Stimulated activated CD4-positive, alpha-beta T cell treated with anti-CD3 and anti-CD28 coated beads, TNF-alpha, amount 100 ng/mL, for 24 hours (primary cell): ENCODE measurements at regions not wholly inside any gene's neighbourhood (a gene's known extent, or its start where the extent isn't known, plus 50 kb on each side); places are given as distances from the start of the nearest gene placed in this dataset.

Experiments used
- DNase-seq, 3 experiments: peaks; one replicate each; pipeline ENCODE4 v3.0.0-alpha.2; 2020; ENCODE audit warnings: low read depth in 3 of 3

DNA sequence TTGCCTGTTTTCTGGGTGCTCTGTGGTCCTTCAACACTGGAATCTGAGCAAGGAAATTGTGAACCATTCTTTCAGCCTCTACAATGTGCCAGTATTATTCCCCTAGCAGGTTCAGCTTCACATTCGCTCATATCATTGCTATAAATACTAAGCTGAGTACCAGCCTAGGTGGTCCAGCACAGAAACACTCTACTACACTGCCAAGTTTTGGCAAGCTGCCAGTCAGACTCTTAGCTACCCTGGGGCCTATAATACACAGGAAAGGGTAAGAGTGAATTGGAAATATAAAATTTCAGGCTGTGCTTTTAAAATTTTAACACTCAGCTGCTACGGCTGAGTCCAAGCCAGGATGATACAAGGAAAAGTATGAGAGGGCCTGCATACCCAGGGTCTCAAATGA, 49.9 kb upstream of the PPP1R3A start:
- no peak for DNase-seq
